Choroid plexus epithelial cell (primary cell): ENCODE measurements at regions not wholly inside any gene's neighbourhood (a gene's known extent, or its start where the extent isn't known, plus 50 kb on each side); places are given as distances from the start of the nearest gene placed in this dataset.

Experiments used
- DNase-seq: peaks from one replicate; pipeline ENCODE4 v3.0.0-alpha.2; 2010; ENCODE audit warnings: low read depth
- H3K4me3 ChIP-seq: 2 replicates; pipeline ENCODE4 v1.5.1; 2011; ENCODE audit warnings: low read depth, mild to moderate bottlenecking, control low read depth, low read length, moderate library complexity
- CTCF ChIP-seq: conservative IDR thresholded peaks from 2 replicates; pipeline ENCODE4 v1.5.1; 2011; ENCODE audit warnings: low read depth, mild to moderate bottlenecking, control low read depth, inconsistent platforms, low read length, moderate library complexity

- no peak overlapping the region for H3K4me3 ChIP-seq
- no peak for DNase-seq
- TF ChIP-seq CTCF: no peak
Measured at GRCh38 chr7:67518580-67518979, 521.9 kb downstream of the TYW1 start.

- TF ChIP-seq CTCF: no peak
- no peak for DNase-seq
- H3K4me3 ChIP-seq: no peak overlapping the region
Measured at GRCh38 chr7:67519171-67519570, 522.5 kb downstream of the TYW1 start.

- no peak overlapping the region for H3K4me3 ChIP-seq
- TF ChIP-seq CTCF: no peak
- DNase-seq: no peak
Measured at GRCh38 chr7:67522504-67522903, 525.9 kb downstream of the TYW1 start.

DNA sequence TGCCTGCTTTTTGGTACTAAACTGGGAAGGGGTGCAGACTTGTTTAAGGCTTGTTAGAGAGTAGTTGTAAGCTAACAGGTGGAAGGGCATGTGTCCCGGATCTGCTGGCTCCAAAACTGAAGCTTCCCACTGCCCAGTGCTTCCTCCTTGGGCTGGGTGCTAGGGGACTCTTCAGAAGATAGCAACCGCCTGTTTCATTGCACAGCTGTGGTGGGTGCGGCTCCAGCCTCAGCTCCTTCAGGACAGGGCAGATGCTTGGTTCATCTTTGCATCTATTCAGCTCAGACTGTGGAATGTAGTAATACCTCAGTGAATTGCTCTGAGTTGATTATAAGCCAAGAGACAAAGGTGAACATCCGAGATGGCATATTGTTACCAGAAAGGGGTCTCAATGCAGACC is 527.1 kb downstream of the TYW1 start:
- TF ChIP-seq CTCF: no peak
- DNase-seq: no peak
- H3K4me3 ChIP-seq: no peak overlapping the region

DNA sequence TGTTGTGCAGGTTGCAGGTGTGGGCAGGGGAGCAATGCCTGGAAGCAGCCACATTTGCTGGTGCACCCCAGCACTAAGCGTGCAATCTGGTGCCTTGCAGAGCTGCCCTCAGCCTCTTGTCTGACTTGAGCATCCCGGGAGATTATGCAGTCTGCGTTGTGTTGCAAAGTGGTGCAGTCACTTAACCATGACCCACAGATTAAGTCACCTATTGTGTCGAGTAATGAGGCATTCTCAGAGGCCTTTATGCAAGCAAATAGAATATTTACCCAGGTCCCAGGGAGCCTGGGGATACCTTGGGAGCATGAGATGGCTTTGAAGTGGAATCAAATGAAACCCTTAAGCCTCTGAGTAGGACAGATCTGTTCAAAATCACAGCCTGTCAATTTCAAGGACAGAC is 529.0 kb downstream of the TYW1 start:
- no peak for TF ChIP-seq CTCF
- no peak for DNase-seq
- H3K4me3 ChIP-seq: no peak overlapping the region

DNA sequence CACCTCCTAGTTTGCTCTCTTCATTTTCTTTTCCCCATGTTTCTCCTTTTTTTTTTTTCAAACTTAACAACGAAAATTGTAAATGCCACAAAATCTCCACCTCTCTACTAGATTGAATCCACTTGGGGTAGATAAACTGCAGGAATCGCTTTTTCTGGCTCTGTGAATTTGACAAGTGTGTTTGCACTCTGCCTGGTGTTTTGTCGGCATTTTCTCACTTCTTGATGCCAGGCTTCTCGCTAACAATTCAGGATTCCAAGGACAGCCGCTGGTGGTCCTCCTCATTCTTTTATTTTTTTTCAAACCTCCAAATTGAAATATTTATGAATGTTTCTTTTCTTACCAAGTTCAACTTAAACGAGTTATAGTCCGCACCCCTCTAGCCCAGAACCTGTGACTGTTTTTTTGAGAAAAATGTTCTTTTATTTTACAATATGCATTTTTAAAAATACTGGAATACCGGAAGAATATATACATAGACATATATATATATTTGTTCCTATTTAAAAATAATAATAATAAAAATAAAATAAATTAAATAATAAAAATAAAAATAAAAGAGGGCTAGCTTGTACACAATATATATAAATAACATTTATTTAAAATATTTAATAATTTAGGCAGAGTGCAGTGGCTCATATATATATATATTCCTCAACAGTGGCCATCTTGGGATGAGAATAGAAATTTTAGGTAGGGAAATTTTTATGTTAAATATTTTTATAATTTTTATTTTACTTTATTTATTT is 538.8 kb downstream of the TYW1 start:
- no peak for TF ChIP-seq CTCF
- H3K4me3 ChIP-seq: no peak overlapping the region
- no peak for DNase-seq

DNA sequence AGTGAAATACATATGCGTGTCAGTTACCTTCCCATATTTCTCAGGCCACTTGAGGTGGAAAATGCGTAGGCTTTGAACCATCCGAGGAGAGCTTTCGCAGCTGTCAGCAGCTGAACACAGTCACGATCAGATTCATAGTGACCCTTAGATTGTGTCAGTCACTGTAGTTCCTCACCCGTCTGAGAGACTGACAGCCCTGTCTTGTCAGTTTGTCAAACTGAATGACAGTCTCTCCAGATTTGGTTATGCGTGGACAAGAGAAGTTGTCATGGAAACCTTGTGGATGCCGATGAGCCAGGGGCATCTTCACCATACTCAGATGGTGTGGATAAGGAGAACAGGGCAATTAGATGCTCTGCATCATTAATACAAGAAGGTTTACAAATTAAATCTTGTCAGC is 546.3 kb downstream of the TYW1 start:
- no peak for TF ChIP-seq CTCF
- H3K4me3 ChIP-seq: no peak overlapping the region
- no peak for DNase-seq
